Ureter (tissue), 1 donor: ENCODE measurements at regions not wholly inside any gene's neighbourhood (a gene's known extent, or its start where the extent isn't known, plus 50 kb on each side); places are given as distances from the start of the nearest gene placed in this dataset.
"Not testable (repeated sequence)": the region's sequence is repeated elsewhere in the genome, so short reads cannot be mapped to it uniquely, and the experiment has no call there.

Experiments
- DNase-seq: peaks from one replicate; pipeline ENCODE4 v3.0.0-alpha.2; 2020; ENCODE audit warnings: low spot score
- donor health status: DM: yes; HTN: yes; CAD: no.

DNA sequence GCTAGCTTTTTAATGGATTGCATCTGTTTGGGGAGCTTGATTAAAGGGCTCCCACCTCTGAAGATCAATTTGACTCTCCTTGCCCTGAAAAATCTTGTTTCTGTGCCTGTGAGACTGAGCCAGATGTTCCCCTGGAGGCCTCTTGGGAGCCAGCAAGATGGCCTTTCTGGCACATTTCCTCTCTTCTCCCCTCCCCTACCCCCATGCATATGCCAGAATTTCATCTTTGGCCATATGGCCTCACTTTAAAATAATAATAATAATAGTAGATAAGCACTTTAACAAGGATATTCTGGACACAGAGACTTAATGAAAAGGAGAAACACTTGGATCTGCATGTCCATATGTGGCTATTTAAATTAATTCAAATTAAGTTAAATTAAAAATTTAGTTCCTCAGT is 144.1 kb upstream of the CES5A start:
- DNase-seq = no peak

DNA sequence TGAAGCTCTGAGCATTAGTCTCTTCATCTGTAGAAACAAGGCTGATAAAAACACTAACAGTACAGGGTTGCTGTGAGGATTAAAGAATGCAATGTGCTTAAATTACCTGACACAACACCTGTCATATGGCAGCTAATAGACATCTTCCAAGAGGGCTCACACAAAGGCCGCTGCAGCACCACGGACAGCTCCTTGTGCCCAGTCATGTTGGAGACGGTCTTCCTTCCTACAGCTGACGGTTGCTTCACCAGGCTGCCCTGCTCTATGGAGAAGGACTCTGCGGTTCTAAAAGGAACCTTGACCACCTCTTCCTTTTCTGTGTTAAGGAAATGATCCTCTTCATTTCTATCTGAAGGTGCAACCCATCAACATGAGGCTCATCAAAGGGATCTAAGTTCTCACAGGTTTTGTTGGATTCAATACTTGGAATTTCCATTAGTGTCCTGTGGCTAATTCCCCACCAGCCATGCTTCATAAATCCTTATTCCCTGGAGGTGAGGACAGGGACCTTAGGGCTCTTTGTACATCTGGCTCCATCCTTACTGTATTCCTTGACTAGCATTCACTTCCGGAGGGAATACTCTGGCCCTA is 138.9 kb upstream of the CES5A start:
- DNase-seq = no peak

DNA sequence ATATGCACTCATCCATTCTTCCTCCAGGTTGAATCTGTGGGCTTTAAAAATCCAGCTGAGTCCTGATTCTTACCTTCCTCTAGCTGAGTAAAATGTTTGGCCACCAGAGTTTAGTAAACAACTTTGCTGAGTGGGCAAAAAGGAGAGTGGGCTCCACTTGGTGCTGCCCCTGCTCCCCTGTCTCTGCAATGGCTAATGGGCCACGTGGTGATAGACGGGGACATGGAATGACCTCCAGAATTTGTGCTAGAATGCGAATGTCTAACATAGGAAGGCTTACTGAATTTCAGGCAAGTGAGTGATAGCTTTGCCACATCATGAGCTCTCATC is 137.3 kb upstream of the CES5A start:
- DNase-seq = no peak

DNA sequence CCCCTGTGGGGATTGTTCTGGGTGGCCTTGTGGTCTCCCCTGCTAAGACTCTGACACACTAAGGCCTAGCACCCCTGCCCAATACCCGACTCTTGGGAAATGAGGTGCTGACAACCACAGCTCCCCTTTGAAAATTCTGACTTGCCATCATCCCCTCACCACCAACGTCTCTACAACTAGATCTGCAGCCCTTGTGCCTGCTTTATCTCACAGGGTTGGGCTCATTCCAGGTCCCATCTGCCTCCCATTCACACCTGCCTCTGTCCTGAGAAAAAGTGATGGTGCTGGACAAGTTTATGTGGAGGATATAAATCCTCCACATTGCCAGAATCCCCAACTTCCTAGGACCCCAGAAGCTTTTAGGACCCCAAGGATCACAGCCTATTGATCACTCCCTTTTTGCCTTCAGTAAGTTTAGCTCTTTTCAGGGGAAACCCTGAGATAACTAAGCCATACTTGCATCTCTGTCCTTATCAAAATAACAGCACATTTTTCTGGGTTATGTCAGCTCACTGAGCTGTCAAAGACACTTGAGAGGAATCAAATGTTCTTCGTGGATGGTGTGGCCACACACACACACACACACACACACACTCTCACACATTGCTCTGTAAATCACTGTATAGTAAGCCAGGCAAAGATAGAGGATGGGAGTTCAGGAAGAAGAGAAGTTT is 136.8 kb upstream of the CES5A start:
- DNase-seq = no peak

DNA sequence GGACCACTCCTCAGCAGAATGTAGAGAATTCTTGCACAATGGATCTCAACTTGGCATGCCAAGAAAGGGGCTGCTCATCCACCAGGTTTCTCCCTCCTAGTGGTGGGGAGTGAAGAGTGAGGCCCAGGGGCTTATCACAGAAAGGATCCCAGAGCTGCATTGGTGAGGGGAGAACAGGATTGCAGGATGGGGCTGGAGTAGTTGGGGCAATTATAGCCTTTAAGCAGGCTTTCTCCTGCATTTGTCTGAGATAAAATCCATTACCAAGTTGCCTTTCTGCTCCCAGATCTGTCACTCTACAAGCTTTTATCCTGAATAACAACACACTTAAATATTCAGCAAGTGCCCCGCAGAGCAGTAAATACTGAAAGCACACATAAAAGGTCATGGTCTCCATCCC is 130.8 kb upstream of the CES5A start:
- no peak for DNase-seq

DNA sequence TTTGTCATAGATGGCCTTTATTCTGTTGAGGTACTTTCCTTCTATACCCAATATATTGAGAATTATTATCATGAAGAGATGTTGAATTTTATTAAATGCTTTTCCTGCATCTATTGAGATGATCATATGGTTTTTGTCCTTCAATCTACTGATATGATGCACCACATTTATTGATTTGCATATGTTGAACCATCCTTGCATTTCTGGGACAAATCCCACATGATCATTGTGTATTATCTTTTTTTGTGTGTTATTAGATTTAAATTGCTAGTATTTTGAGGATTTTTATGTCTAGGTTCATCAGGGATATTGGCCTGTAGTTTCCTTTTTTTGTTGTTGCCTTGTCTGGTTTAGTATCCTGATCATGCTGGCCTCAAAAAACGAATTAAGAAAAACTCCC is 124.5 kb upstream of the CES5A start:
- DNase-seq = no peak

DNA sequence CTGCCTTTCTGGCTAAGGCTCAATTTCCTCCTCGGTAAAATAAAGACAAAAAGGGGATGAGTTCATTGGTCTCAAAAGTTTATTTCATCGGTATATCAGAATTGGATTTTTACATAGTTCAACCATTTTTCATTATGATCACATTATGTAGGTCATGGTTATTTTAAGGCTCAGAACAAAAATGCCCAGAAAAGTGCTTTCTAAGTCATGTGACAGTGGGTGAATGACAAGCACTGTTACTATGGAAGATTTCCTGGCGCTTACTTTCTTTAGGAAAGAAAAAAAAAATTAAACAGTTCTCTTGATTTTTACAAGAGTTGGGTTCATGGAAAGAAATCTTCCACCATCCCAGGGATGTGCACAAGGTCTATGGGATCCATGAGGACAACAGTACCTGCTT is 117.9 kb upstream of the CES5A start:
- no peak for DNase-seq

DNA sequence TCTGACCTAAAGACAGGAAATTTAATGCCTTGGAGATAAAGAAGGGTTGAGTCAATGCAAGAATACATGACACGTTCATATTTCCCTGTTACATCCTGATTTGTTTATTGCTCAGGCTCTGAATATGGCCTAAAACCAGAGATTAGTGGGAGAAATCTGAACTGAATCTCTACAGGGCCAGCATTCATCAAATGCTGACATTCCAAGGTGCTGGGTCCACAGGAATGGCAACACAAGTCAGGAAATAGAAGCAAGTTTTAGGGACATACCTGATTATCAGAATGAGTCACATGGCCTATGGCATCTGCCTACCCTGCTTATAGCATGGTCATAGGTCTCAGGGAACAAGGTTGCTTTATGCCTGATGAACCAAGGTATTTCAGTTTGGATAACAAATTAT is 117.4 kb upstream of the CES5A start:
- no peak for DNase-seq

DNA sequence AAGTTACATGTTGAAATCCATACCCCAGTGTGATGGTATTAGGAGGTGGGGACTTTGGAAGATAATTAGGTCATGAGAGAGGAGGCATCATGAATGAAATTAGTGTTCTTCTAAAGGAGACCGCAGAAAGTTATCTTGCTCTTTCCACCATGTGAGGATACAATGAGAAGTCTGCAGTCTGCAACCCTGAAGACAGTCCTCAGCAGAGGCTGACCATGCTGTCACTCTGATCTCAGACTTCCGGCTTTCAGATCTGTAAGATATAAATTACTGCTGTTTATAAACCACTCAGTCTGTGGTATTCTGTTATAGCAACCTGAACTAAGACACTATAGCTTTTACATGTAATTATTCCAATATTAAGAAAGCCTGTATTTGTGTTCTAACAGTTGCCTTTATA is 116.7 kb upstream of the CES5A start:
- DNase-seq = no peak

DNA sequence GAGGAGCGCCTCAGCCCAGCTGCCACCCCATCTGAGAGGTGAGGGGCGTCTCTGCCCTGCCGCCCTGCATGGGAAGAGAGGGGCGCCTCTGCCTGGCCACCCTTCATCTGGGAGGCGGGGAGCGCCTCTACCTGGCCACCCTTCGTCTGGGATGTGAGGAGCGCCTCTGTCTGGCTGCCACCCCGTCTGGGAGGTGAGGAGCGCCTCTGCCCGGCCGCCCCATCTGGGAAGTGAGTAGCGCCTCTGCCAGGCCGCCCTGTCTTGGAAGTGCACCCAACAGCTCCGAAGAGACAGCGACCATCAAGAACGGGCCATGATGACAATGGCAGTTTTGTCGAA is 114.4 kb upstream of the CES5A start:
- DNase-seq = no peak

DNA sequence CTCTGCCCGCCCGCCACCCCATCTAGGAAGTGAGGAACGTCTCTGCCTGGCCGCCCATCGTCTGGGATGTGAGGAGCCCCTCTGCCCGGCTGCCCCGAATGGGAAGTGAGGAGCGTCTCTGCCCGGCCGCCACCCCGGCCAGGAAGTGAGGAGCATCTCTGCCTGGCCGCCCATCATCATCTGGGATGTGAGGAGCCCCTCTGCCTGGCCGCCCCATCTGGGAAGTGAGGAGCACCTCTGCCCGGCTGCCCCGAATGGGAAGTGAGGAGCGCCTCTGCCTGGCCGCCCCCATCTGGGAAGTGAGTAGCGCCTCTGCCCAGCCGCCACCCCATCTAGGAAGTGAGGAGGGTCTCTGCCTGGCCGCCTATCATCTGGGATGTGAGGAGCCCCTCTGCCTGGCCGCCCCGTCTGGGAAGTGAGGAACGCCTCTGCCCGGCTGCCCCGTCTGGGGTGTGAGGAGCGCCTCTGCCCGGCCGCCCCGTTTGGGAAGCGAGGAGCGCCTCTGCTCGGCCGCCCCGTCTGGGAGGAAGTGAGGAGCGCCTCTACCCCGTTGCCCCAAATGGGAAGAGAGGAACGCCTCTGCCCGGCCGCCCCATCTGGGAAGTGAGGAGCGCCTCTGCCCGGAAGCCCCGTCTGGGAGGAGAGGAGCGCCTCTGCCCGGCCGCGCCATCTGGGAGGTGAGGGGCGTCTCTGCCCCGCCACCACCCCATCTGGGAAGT is 113.8 kb upstream of the CES5A start:
- DNase-seq = not testable (repeated sequence)

DNA sequence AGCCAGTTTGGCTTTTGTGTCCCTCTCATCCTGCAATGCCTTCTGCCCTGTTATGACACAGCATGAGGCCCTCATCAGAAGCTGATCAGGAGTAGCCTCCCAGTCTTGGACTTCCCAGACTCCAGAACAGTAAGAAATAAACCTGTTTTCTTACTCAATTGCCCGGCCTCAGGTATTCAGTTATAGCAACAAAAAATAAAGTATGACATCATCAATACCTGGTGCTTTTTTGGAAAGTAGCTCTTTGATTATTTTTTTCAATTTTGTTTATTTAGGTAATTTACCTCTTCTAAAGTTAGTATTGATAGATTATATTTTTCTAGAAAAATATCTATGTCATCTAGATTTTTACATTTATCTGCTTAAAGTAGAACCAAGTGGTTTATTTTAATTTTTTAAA is 112.8 kb upstream of the CES5A start:
- no peak for DNase-seq

DNA sequence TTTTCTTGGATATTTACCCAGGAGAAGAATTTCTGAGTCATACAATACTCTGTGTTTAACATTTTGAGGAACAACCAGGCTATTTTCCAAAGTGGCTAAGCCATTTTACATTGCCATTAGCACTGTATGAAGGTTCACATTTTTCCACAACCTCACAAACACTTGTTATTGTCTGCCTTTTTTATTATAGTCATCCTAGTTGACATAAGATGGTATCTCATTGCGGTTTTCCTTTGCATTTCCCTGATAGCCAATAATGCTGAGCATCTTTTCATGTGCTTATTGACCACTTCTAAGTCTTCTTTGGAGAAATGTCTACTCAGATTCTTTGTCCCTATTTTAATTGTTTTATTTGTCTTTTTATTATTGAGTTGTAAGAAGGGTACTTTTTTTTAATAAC is 107.4 kb upstream of the CES5A start:
- no peak for DNase-seq

DNA sequence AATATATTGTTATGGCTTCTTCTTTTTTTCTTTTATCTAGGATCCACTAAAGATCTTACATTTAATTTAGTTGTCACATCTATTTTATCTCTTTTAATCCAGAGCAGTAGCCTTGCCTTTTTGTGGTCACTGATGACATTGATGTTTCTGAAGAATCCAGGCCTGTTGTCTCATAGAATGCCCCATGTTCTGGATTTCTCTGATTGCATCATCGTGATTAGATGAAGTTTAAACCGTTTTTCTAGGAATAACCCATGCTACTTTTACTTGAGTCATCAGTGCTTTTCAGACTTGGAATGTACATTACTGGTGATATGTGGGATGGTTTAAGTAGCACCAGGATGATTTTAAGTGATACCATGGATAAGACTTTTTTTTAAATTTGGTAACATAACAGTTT is 106.4 kb upstream of the CES5A start:
- DNase-seq = no peak

DNA sequence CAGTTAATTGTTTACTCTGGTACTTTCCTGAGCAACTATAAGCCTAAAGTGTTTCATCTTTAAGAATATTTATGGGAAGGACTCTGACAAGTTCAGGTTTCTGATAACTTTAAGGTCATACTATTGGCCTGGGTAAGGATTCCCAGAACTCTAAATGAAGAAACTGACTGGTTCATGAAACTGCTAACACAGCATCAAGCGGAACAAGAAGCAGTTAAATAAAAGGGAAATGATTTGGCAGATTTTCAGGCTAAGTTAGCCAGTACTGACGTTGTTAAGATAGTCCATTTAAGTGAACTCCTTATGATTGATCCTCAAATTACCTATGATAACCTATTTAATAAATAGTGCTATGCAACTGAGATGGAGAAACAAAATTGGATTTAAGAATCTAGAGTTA is 101.6 kb upstream of the CES5A start:
- DNase-seq = no peak

DNA sequence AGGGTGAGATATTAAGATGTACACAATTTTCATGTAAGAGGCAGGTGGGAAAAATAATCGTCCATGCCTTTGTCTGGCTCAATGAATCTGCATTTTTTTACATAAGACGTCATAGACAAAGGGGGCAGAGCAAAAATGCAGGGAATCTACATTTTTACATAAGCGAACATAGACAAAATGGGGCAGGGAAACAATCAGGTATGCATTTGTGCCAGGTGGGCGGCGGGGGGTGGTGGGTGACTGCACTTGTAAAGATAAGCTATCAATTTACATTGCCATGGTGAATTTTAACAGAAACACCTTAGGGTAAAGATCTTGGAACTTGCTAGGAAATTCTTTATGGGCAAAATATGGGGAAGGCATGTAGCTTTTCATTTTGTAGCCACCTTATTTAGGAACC is 96.3 kb upstream of the CES5A start:
- no peak for DNase-seq

DNA sequence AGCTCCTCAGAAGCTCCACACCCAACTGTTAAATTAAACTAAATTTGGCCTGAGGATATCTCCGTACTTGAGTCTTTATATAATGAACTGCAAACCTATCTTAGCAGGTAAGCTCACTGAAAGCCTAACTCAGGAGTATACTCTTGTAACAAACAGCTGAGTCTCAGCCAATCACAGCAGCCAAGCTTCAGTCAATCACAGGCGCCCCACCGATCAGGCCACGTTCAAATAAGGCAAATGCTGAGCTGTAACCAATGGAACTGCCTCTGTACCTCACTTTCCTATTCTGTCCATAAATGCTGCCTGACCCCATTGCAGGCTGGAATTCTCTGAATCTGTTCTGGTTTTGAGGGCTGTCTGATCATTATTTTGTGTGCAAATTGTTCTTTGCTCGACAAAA is 93.0 kb upstream of the CES5A start:
- DNase-seq = no peak

DNA sequence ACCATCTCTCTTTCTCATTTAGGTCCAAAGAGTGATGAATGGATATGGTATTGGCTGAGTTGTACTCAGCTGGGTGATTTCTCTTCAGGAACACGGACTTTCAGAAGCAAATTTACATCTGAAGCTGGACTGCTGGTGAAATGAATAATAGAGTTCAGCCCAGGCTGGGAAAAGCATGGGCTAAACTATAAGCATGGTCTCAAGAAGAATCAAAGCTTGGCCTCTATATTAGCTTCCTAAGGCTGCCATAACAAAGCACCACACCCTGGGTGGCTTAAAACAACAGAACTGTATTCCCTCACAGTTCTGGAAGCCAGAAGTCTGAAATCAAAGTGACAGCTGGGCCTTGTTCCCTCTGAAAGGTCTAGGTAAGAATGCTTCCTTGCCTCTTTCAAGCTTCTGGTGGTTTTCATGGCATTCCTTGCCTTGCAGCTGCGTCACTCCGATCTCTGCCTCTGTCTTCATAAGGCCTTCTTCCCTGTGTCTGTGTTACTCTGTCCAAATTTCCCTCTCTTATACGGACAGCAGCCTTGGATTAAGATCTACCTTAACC is 89.8 kb upstream of the CES5A start:
- no peak for DNase-seq

DNA sequence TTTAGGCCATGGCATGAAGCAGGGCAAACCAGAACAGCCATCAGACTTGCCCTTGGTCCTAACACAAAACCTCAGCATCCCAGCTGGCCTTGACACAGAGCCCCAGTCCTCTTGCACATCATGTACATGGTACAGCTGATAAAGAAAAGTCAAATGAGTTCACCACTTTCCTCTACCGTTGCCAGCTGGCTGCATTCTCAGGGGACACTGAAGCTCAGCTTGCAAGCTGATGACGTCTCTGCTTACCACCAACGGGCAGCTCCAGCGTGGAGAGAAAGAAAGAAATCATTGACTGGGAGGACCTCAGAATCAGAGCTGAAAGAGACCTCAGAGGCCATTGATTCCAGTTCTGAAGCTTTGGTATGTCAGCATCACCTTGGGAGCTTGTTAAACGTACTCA is 80.7 kb upstream of the CES5A start:
- peak; percentile 47 for DNase-seq

DNA sequence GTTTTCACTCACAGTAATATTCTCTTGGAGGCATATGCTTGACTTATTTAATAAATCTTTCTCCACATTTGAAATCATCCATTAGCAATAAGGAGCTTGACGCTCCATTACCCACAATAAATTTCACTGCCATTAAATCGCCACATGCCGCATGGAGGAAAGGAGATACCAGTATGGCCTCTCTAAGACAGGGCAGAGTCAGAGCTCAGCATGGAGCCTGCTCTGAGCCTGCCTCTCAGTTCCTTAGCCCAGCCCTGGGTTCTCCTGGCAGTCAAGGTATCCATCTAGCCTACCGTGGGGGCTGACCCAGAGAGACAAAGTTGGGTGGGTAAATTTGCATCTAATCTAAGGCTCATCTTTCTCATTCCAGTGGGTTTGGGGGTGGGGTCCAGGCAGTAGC is 80.3 kb upstream of the CES5A start:
- no peak for DNase-seq

DNA sequence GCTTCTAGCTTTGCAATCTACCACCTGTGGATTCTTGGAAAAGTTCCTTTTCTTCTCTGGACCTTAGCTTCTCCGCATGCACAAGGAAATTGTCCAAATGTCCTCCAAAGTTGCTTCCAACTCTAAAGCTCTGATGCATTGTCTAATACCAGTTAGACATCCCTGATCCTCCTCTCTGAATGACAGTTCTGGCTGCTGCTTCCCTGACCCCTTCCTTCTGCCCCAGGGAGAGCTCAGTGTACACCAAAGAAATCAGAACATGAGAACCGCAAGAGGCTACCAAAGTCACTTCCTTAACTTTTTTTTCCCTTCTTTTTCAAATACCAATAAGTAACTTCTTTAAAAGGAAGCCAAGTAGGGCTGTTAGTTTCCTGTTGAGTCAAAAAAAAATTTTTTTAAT is 79.7 kb upstream of the CES5A start:
- no peak for DNase-seq

DNA sequence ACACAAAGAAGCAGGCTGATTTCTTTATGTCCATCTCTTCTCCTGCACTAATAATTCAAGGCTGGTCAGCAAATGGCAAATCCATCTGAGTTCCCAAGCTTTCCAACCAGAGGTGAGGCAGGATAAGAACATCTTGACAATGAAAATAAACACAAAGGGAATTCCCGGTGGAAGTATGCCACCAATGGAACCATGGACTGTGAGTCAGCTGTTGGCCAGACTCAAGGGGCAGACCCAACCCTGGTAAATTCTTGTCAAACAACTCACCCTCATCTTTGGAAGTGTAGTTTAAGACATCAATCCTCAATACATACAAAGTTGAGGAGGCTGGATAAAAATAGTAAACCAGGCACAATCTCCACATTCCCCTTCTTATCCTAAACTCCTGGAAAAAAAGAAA is 74.3 kb upstream of the CES5A start:
- no peak for DNase-seq

DNA sequence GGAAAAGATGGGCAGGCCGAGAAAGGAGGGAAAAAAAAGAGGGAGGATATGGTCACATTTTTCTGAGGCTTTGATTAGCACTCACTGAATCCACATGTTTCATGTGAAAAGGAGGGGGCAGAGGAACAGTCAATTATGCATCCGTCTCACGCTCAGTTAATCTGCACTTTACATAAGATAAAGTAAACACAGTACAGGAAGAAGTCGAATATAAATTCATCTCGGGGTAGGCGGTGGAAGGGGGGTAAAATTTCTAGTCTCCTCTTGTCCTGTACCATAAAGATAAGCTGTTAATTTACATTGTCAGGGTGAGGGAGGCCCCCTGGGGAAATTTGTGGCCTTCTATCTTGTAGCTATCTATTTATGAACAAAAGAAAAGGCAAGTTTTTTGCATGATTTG is 73.1 kb upstream of the CES5A start:
- DNase-seq = no peak

DNA sequence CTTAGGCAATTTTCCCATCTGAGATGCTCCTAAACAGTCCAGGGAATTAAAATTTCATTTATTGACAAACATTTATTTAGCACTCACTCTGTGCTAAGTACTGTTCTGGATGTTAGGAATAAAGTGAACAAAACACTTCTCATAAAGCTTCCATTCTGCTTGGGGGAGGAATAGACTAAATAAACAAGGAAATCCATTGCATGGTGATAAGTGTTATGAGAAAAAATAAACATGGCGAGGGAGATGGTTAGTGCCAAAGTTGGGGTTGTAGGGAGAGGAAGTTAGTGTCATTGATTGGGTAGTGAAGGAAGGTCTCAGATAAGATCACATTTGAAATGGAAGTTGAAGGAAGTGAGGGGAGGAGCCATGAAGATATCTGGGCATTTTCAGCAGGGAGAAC is 72.2 kb upstream of the CES5A start:
- DNase-seq = no peak
